CD4-positive, alpha-beta T cell treated with Interferon alpha-2 for 1 hour (primary cell): ENCODE measurements at regions not wholly inside any gene's neighbourhood (a gene's known extent, or its start where the extent isn't known, plus 50 kb on each side); places are given as distances from the start of the nearest gene placed in this dataset.
"Not testable (repeated sequence)": the region's sequence is repeated elsewhere in the genome, so short reads cannot be mapped to it uniquely, and the experiment has no call there.

ENCODE experiments used
- DNase-seq, 2 donors: peaks; one replicate each; pipeline ENCODE4 v3.0.0-alpha.2; 2020 to 2022

DNA sequence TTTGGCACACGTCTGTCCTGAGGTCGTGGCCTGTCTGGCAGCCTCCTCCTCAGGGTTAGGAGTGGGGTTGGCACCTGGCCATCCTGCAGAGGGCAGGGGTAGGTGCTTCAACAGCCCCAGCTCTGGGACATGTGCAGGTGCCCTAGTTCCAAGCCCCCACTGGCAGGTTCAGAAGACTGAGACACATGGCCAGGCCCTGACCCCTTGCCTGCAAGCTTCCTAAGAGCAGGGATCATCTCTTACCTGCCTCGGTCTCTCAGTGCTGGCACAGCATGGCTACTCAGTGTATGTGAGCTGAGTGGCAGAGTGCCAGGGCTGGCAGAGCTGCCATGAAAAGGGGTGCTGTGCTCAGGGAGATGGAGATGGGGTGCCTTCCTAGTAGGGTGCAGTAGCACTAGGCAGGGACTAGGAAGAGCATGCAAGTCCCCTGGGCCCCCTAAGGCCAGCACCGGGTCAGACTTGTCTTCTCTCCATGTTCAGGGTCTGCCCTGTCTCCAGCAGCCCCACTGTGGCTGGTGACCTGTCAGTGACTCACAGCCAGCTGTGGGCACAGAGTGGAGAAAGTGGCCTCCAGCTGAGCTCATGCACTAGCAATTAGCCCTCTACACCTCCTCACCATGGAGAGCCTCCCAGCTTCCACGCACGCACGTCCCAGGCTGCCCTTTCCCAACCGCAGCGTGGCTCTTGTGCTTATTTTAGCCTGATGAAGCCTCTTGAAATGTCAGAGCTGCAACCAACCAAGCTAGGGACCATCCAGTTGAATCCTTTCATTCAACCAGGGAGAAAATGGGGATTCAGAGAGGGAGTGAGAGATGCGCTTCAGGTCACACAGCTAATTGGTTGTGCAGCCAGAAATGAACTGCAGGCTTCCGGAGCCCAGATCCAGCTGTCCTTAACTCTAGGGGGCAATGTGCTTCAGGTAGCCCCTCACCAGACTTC, 116.6 kb downstream of the MRPL14 start:
- no peak for DNase-seq

DNA sequence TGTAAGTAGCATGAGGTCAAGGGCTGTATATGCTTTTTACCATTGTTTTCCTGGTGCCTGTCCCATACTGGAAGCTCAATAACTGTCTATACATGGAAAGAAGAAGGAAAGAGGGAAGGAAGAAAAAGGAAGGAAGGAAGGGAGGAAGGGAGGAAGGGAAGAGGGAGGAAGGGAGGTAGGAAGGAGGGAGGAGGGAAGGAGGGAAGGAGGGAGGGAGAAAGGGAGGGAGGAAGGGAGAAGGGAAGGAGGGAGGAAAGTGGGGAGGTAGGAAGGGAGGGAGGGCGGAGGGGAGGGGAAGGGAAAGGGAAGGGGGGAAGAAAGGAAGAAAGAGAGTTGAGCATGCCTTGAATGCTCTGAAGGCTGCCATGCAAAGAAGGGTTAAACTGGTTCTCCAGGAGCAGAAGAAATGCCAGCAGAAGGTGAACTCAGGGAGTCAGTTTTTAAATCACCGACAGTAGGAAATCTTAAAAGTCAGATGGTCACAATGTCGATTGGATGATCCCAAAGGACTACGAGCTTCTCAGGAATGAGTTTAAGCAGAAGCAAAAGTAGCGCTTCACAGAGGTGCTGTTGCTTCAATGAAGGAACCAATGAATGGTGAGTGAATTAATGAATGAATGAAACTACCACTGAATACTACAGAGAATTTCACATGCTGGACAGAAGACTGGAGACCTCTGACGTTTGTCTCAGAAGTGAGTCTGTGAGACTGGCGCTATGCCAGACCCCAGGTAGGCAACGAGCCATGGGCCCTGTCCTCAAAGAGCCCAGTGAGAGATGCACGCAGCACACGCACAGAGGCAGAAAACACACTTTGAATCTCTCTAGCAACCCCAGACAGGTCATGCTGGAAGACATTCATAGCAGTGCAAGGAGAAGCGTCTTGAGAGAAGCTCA, 117.6 kb downstream of the MRPL14 start:
- DNase-seq: no peak

DNA sequence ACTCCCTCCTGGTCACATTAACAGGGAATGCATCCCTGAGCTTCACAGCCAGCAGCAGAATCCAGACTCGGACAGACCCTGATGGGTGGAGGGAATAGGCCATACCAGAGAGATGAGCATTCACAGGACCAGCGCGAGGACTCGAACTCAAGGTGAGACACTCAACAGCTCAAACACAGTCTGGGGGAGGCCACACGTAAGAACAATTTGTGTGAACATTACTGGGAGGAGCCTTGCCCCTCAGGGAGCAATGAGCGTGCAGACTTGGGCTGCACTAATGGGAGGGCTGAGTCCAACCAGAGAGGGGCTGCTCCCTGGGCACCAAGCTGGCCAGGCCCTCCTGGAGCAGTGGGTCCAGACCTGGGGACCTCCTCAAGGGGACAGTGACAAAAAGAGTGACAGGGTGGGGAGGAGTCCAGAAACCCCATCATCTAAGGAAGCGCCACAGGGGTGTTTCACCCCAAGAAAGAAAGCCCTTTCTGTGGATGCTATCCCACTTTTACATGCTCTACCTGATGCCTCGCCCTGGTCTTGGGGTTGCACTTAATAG, 118.4 kb downstream of the MRPL14 start:
- DNase-seq: no peak

DNA sequence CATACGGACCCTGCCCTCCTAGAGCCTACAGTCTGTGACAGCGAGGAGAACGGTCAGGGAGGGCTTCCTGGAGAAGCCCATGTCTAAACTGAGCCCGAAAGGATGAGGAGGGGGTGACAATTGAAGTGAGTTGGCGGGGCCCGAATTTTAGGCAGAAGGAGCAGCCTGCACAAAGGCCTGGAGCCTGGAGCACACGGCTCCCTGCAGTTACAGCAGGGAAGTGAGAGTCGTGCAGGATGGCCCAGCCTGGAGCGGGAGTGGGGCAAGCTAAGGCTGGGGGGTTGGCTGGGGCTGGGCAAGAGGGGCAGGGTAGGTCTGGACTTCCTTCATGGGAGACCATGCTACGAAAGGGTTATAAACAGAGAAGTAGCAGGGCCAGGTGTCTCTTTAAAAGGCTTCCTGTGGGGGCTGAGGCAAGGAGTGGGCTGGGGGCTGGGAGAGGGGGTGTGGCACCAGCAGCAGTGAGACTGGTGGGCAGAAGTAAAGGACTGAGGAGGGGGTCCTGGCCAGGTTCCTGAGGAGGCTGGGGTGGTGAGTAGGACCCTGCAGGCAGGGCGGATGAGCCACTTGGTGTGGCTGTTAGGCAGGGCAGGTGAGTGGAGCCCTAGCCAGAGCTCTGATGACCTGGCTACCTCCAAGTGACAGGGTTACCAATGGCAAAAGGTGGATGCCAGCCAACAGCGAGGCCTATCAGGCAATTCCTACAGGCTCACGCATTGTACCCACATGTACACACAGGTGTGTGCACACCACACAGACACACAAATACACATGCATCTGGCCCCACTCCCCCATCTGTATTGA, 119.2 kb downstream of the MRPL14 start:
- DNase-seq: no peak

DNA sequence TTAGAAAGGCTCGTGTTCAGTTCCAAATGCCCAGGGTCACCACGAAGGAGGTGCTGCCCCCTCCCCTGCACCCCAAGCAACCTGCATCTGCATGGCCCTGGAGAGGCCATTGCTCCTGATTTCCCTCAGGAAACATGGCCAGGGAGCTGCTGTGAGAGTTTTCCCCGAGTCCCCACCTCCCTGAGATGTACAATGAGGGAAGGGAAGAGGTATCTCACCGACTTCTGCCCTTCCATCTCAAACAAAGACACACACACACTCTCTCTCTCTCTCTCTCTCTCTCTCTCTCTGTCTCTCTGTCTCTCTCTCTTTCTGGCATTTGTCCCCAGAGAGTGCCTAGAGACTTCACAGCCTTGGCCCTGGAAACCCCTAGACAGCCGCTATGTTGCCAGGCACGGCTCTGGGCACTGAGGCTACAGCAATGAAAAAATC, 120.4 kb downstream of the MRPL14 start:
- DNase-seq: no peak

DNA sequence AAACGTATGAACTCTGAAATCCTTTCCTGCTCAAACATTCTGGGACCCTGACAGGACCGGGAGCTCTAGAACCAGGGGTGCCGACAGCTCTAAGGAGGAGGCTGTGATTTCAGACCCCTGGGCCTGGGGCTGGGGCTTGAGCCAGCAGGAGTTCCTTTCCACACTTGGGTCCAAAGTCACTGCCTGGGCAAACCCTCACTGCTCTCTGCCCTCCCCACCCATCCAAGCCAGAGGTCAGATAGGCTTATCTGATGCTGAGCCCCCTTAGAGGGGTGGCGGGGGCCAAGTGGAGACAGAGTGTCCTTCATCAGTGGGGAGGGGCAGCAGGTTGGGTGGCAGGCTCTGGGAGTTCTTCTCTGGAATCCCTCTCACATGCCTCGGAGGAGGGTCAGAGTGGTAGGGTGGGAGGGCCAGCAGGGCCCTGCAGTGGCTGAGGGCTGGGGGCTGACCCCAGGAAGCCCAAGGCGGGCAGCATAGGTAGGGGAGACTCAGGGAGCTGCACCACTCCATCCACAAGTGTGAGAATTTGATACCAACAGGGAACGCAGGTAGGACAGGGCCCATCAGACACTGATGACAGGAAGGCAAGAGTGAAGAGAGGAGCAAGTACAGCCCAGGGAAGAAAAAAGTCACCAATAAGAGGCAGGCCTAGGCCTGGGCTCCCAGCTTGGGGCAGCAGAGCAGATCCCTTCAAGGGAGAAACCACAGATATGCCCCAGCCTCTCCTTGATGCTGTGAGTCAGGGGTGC, 121.0 kb downstream of the MRPL14 start:
- DNase-seq: no peak

DNA sequence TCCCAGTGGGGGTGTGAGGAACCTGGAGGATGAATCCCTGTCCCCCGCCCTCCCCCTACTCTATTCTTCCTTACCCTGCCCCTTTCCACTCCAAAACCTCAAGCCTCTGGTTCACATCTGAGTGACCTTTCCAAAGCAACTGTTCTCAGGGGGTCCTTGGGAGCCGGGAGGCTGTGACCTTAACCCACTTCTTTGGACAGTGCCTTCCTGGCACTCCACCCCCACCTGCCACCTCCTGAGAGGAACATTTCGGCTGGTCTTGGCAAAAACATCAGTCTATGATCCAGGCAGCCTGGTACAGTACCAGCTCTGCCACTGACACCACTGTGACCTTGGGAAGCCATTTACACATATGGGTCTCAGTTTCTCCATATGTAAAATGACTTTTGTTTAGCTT, 121.7 kb downstream of the MRPL14 start:
- no peak for DNase-seq

DNA sequence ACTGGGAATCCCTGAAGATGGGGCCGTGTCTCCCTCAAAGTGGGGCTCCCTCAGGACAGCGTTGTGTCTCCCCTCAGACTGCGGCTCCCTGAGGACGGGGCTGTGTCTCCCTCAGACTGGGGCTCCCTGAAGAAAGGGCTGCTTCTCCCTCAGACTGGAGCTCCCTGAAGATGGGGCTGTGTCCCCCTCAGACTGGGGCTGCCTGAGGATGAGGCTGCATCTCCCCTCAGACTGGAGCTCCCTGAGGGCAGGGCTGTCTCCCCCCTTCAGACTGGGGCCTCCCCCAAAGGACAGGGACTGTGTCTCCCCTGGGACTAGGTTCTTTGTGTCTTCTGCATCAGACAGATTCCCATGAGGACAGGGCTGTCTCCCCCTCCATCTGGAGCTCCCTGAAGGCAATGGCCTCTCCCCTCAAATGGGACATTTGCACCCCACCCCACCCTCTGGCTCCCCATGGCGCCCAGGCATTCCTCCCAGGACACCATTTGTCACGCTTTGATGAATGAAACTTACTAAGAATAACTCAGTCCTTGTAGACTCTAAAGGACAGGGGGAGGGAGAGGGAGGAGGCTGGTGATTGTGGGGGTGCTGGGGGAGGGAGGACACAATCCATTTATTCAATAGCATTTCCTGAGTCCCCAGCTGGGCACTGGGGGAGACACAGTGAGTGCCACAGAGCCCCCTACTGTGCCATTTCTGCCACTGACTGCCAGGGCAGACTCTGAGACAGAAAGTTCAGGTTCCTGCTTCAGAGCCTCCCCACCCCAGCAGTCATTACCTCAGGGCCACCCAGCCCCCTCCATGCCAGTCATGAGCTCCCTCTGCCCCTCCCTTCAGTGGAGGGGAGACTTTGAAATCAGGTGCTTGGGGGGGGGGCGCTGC, 122.4 kb downstream of the MRPL14 start:
- DNase-seq: no peak

DNA sequence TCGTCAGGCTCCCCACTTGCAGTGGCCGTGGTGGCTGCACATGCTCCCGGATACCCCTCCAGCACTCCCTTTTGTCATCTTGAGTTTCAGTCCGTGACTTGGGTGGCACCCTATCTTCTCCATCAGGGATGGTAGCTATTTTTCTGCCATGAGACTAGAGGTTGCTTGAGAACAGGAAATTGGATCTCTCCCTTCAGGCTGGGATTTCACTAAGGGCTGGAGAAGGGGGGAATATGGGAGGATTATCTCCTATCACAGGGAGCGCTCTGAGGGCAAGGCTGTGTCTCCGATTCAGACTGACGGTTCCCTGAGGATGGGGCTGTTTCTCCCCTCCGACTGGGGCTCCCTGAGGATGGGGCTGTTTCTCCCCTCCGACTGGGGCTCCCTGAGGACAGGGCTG, 123.1 kb downstream of the MRPL14 start:
- no peak for DNase-seq

DNA sequence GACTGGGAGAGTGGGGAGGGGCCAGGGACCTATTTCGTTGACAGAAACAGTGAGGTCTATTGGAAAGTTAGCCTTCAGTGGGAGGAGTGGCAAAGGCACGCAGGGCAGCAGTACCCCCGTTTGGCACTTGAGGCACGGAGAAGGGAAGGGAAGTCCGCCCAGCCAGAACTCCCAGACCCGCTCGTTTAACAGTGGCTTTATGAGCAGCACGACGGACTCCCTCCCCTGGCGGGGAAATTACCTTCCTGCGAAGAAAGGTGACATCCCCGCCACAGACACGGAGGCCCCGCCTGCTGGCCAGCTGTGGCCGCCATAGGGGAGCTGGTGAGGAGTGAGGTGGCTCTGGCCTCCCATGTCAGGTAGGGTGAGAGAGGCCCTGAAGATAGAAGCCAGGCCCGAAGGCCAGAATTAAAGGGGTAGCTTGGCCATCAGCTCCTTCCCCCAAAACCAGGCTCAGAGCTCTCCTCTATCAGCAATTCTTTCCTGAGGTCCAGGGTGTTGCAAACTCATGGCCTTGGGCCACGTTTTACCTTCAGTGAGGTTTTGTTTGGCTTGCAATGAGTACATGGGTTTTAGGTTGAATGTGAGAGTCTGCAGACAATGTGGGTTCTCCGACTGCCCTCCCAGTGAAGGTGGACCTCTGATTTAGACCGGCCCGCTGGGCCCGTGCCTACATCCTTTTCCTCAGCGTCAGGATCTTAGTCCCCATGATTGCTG, 123.7 kb downstream of the MRPL14 start:
- DNase-seq: peak in 1 of 2 donors; percentile 8

DNA sequence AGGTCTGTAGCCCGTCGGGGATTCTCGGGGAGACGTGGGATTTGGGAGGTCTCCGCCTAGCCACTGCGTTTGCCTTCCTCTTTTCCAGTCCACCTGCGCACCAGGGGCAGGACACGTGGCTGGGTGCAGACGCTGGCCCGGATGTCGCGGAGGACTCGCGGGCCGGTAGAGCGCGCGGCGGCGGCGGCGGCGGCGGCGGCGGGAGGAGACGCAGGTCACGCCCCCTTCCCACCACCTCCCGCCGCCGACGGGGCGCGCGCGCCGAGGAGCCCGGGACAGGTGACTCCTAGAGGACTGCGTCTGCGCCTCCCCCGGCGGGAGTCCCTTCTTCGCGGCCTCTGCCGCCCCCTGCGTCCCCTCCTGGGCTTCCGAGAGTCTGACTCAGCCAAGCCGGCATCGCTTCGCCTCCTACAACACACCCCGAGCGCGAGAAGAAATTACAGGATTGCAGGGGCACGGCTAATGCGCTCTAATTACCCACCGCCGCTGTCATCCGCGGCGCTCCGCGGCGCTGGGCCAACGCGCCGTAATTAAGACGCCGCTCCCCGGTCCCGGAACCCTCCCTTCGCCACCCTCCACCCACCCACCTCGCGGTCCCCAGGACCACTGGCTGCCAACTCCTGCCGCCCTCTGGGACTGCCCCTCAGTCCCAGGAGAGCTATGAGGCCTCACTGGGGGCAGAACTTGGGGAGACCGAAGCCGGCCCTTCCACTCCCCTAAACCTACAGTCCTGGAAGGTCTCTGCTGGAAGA, 124.5 kb downstream of the MRPL14 start:
- DNase-seq: peak; percentile 42 to 52

DNA sequence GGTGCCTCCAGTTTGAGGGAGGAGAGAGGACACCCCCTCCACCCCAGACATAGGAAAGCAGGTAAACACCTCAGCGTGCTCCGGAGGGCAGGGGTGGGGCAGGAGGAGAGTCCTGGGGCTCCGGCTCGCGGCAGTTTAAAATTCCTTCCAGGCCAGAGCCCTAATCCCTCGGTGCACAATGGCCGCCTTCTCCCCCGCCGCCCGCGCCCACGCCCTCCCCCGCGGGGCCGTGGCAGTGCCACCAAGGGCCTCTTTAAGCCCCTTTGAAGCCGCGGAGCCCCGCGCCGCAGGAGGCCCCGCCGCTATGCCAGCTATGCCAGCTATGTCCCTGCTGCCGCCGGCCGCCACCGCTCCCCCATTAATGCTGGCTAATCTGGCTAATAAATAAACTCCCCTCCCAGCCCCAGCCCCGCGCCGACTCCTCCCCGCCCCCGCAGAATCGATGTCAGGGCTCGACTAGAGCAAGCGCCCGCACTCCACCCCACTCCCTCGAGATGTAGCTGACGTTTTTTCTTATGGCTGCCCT, 125.1 kb downstream of the MRPL14 start:
- no peak for DNase-seq

DNA sequence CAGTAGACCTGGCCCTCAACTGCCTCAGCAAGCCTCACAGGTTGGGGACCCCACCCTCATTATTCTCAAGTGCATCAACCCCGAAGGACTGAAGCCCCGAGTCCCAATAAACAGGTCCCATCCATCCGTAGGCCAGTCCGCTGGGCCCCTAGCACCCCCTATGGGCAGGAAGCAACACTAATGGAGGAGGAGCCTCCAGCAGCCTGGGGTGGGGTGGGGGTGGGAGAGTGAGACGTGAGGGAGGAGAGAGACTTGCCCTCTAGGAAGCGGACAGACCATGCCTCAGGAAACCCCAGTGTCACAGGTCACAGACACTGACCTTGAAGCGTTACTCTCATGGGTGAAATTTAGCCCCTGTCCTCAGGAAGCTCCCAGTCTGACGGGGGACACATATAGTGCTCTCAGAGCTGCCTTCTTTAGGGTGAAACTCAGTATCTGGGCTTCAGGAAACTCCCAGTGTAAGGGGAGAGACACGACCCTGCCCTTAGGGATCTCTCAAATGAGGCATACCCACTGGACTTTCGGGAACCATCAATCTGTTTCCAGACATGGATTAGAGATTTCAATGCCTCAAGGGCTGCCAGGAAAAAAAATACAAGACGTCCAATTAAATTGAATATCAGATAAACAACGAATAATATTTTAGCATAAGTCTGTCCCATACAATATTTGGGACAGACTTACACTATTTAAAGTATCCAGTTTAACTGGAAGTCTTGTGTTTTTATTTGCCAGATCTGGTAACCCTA, 125.8 kb downstream of the MRPL14 start:
- DNase-seq: no peak

DNA sequence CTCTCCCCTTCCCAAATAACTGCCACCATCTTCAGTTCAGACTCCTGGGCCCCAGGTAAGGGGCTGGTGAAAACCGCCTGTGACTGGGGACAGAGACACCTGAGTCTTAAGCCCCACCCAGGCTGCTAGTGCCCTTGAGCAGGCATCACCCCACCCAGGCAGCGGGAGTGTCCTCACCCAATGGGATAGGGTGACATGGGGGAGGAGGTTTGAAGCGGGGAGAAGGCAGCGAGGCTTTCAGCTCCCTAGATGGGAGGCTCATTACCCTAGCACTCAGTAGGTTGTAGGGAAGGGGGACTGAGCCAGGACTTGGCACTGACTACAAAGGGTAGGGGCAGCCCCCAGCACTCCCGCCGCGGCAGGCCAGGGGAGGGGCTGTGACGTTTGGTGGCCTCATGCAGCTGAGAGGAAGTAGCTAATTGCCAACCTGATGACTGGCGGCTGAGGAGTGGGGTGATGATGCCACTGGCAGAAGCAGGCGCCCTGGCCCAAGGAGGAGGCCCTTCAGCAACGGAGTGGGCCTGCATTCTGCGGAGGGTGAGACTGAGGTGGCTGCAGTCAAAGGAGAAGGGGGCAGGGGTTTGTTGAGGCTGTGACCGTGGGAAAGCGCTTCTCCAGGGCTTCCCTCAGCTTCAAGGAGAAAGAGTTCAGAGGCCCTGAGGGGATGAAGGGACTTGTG, 126.9 kb downstream of the MRPL14 start:
- peak; percentile 20 to 53 for DNase-seq

DNA sequence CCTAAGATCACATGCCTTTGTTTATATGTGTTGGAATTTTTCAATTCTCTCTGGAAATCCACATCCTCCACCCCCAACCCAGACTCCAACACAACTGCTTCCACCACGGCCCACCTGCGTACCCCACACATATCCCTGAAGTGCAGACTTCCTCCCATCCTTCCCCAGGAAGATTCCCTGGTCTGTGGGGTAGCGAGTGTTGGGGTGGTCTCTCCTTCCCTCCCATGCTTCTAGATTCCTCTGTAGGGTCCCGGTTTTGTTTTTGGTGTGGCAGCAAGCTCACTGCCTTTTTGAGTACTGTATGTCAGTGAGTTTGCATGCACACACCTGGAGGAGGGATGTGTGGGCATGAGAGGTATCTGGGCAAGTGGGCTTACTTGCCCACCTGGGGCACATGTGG, 127.6 kb downstream of the MRPL14 start:
- no peak for DNase-seq

DNA sequence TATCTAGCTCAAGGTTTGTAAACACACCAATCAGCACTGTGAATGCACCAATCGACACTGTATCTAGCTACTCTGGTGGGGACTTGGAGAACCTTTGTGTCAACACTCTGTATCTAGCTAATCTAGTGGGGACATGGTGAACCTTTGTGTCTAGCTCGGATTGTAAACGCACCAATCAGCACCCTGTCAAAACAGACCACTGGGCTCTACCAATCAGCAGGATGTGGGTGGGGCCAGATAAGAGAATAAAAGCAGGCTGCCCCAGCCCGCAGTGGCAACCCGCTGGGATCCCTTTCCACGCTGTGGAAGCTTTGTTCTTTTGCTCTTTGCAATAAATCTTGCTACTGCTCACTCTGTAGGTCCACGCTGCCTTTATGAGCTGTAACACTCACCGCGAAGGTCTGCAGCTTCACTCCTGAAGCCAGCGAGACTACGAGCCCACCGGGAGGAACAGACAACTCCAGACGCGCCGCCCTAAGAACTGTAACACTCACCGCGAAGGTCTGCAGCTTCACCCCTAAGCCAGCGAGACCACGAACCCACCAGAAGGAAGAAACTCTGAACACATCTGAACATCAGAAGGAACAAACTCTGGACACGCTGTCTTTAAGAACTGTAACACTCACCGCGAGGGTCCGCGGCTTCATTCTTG, 128.5 kb downstream of the MRPL14 start:
- not testable (repeated sequence) for DNase-seq

DNA sequence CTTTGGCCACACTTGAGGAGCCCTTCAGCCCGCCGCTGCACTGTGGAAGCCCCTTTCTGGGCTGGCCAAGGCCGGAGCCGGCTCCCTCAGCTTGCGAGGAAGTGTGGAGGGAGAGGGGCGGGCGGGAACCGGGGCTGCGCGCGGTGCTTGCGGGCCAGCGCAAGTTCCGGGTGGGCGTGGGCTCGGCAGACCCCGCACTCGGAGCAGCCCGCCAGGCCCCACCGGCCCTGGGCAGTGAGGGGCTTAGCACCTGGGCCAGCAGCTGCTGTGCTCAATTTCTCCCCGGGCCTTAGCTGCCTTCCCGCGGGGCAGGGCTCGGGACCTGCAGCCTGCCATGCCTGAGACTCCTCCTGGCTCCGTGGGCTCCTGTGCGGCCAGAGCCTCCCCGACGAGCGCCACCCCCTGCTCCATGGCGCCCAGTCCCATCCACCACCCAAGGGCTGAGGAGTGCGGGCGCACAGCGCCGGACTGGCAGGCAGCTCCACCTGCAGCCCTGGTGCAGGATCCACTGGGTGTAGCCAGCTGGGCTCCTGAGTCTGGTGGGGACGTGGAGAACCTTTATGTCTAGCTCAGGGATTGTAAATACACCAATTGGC, 129.2 kb downstream of the MRPL14 start:
- DNase-seq: not testable (repeated sequence)
